KG1 (cell line): ENCODE measurements at regions not wholly inside any gene's neighbourhood (a gene's known extent, or its start where the extent isn't known, plus 50 kb on each side); places are given as distances from the start of the nearest gene placed in this dataset.
"Not testable (repeated sequence)": the region's sequence is repeated elsewhere in the genome, so short reads cannot be mapped to it uniquely, and the experiment has no call there.

Source experiments
- DNase-seq: peaks from one replicate; lab custom pipeline; 2025; lab: John Stamatoyannopoulos, UW

GRCh38 chr10:53430974-53431373 is 658.4 kb upstream of the MBL2 start:
- no peak for DNase-seq

- no peak for DNase-seq
These were observed 657.7 kb upstream of the MBL2 start for GRCh38 chr10:53430127-53430891.

- DNase-seq, result no peak
These were observed 649.8 kb upstream of the MBL2 start for GRCh38 chr10:53422223-53422888.

GRCh38 chr10:53412651-53413050 is 640.1 kb upstream of the MBL2 start:
- no peak for DNase-seq

GRCh38 chr10:53406532-53406931 is 633.9 kb upstream of the MBL2 start:
- DNase-seq, result no peak

GRCh38 chr10:53403688-53404087 is 631.1 kb upstream of the MBL2 start:
- no peak for DNase-seq

GRCh38 chr10:53402594-53402993 is 630.0 kb upstream of the MBL2 start:
- DNase-seq, result no peak

GRCh38 chr10:53401536-53401935 is 629.0 kb upstream of the MBL2 start:
- no peak for DNase-seq

GRCh38 chr10:53396876-53397275 is 624.3 kb upstream of the MBL2 start:
- DNase-seq, result no peak

GRCh38 chr10:53395449-53395848 is 622.9 kb upstream of the MBL2 start:
- no peak for DNase-seq

GRCh38 chr10:53387562-53387961 is 615.0 kb upstream of the MBL2 start:
- DNase-seq, result no peak

GRCh38 chr10:53382543-53382942 is 610.0 kb upstream of the MBL2 start:
- no peak for DNase-seq

GRCh38 chr10:53379956-53380355 is 607.4 kb upstream of the MBL2 start:
- DNase-seq, result no peak

GRCh38 chr10:53370347-53370746 is 597.8 kb upstream of the MBL2 start:
- no peak for DNase-seq

GRCh38 chr10:53361936-53362335 is 589.4 kb upstream of the MBL2 start:
- DNase-seq, result no peak

GRCh38 chr10:53361281-53361680 is 588.7 kb upstream of the MBL2 start:
- DNase-seq, result no peak

- DNase-seq, result not testable (repeated sequence)
These were observed 586.4 kb upstream of the MBL2 start for GRCh38 chr10:53358978-53359377.

- no peak for DNase-seq
These were observed 586.0 kb upstream of the MBL2 start for GRCh38 chr10:53358536-53358935.

- no peak for DNase-seq
These were observed 585.0 kb upstream of the MBL2 start for GRCh38 chr10:53357587-53357986.

- no peak for DNase-seq
These were observed 584.2 kb upstream of the MBL2 start for GRCh38 chr10:53356616-53357349.

- DNase-seq, result not testable (repeated sequence)
These were observed 569.9 kb upstream of the MBL2 start for GRCh38 chr10:53342531-53342930.

GRCh38 chr10:53338199-53338598 is 565.6 kb upstream of the MBL2 start:
- not testable (repeated sequence) for DNase-seq
